ENCODE measurements at regions not wholly inside any gene's neighbourhood (a gene's known extent, or its start where the extent isn't known, plus 50 kb on each side); places are given as distances from the start of the nearest gene placed in this dataset.

DNA sequence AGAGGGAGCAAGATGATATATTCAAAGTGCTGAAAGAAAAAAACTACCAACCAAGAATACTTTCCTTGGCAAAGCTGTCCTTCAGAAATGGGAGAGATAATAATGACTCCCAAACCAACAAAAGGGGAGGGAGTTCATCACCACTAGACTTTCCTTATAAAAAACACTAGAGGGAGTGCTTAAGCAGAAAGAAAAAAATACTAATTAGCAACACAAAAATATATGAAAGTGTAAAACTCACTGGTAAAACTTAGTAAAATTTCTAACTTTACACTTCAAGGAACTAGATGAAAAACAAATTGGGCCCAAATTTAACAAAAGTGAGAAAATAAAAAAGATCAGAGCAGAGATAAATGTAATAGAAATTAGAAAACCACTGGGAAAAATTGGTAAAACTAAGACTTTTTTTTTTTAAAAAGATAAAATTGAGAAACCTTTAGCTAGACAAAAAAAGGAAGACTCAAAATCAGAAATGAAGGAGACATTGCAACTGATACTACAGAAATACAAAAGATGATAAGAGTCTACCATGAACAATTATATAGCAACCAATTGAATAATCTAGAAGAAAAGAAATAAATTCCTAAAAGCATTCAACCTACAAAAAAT, 60.4 kb upstream of the FAR2 start:
- no peak for TF ChIP-seq GABPA (IDR thresholded peaks at IDR 0.05; ENCODE audit: low read depth)
- TF ChIP-seq, protein P1, sequence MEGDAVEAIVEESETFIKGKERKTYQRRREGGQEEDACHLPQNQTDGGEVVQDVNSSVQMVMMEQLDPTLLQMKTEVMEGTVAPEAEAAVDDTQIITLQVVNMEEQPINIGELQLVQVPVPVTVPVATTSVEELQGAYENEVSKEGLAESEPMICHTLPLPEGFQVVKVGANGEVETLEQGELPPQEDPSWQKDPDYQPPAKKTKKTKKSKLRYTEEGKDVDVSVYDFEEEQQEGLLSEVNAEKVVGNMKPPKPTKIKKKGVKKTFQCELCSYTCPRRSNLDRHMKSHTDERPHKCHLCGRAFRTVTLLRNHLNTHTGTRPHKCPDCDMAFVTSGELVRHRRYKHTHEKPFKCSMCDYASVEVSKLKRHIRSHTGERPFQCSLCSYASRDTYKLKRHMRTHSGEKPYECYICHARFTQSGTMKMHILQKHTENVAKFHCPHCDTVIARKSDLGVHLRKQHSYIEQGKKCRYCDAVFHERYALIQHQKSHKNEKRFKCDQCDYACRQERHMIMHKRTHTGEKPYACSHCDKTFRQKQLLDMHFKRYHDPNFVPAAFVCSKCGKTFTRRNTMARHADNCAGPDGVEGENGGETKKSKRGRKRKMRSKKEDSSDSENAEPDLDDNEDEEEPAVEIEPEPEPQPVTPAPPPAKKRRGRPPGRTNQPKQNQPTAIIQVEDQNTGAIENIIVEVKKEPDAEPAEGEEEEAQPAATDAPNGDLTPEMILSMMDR (IDR thresholded peaks at IDR 0.05; ENCODE audit: insufficient read depth, low read length), result peak; percentile 22
- H3K27me3 ChIP-seq (ENCODE audit: insufficient read depth, poor library complexity, severe bottlenecking), result no peaks in the 10 kb centered on the region
- DNase-seq (ENCODE audit: low read depth in 1 of 2, low spot score in 1 of 2), result no peak
- H3K4me3 ChIP-seq (replicated peaks; ENCODE audit: insufficient read depth, low read length), result no peak overlapping the region
- no peak overlapping the region for H3K27ac ChIP-seq (replicated peaks)

Data from HL-60 (cell line).